Suprapubic skin (tissue), 4 donors: ENCODE measurements at regions not wholly inside any gene's neighbourhood (a gene's known extent, or its start where the extent isn't known, plus 50 kb on each side); places are given as distances from the start of the nearest gene placed in this dataset.

Experiments
- DNase-seq, 2 donors: peaks; one replicate each; pipeline ENCODE4 v3.0.0-alpha.2; 2019; ENCODE audit warnings: low spot score in 2 of 2
- H3K27ac ChIP-seq: fragments of 200-600 bp; sonication (generic); one replicate; pipeline ENCODE4 v1.5.1; 2019
- H3K27me3 ChIP-seq: fragments of 200-600 bp; sonication (generic); one replicate; pipeline ENCODE4 v1.5.1; 2019
- H3K36me3 ChIP-seq: fragments of 200-600 bp; sonication (generic); one replicate; pipeline ENCODE4 v1.5.1; 2019
- H3K4me1 ChIP-seq: fragments of 200-600 bp; sonication (generic); one replicate; pipeline ENCODE4 v1.5.1; 2019
- H3K4me3 ChIP-seq: fragments of 200-600 bp; sonication (generic); one replicate; pipeline ENCODE4 v1.5.1; 2019; ENCODE audit warnings: mild to moderate bottlenecking
- H3K9me3 ChIP-seq: fragments of 200-600 bp; sonication (generic); one replicate; pipeline ENCODE4 v1.5.1; 2019
- CTCF ChIP-seq, 2 donors: fragments of 200-600 bp in 1 of 2; fragments of 450-650 bp in 1 of 2; sonication (generic) in 1 of 2; IDR thresholded peaks; one replicate each; pipeline ENCODE4 v1.5.1; 2016 to 2019; ENCODE audit warnings: antibody characterized with exemption in 2 of 2, mild to moderate bottlenecking in 1 of 2, moderate library complexity in 1 of 2
- EP300 ChIP-seq: sonication (generic); formaldehyde crosslinking; IDR thresholded peaks from one replicate; pipeline ENCODE4 v1.6.1; 2017; ENCODE audit warnings: antibody characterized with exemption
- POLR2A ChIP-seq, 2 donors: fragments of 450-650 bp; IDR thresholded peaks; one replicate each; pipeline ENCODE4 v1.6.1; 2017; ENCODE audit warnings: antibody characterized with exemption in 2 of 2, mild to moderate bottlenecking in 2 of 2, moderate library complexity in 2 of 2
- POLR2AphosphoS5 ChIP-seq, 3 donors: sonication (generic); formaldehyde crosslinking; IDR thresholded peaks; one replicate each; pipeline ENCODE4 v1.6.1; 2017; ENCODE audit warnings: antibody characterized with exemption in 3 of 3
- WGBS: methylation state at CpG from one replicate; pipeline ENCODE4 v1.1.5; 2018; 5-methylcytosine and 5-hydroxymethylcytosine counted together

- 52% methylated on average over 12 of the region's 15 CpGs for WGBS
- Histone ChIP-seq H3K4me1 (peaks cover 28% of the 10 kb centered on the region), H3K4me3 (no peak overlapping the region), H3K27ac (no peak overlapping the region), H3K9me3 (no peaks in the 10 kb centered on the region), H3K27me3 (no peaks in the 10 kb centered on the region), H3K36me3 (peaks cover 5% of the 10 kb centered on the region)
- TF ChIP-seq POLR2AphosphoS5 (IDR thresholded peaks at IDR 0.05) (no peak), POLR2A (IDR thresholded peaks at IDR 0.05) (no peak), EP300 (no peak), CTCF (IDR thresholded peaks at IDR 0.05) (peak; percentile 62 to 77)
- no peak for DNase-seq
Measured at GRCh38 chr17:412211-413015, 59.8 kb upstream of the RPH3AL start.

GRCh38 chr17:411421-412120 lies 59.0 kb upstream of the RPH3AL start:
- Histone ChIP-seq H3K9me3 (no peaks in the 10 kb centered on the region), H3K27me3 (no peaks in the 10 kb centered on the region), H3K27ac (no peak overlapping the region), H3K4me3 (no peak overlapping the region), H3K4me1 (peaks cover 28% of the 10 kb centered on the region), H3K36me3 (peaks cover 5% of the 10 kb centered on the region)
- WGBS = 69% methylated on average over 10 of the region's 12 CpGs
- DNase-seq = no peak
- TF ChIP-seq EP300 = no peak

- whole genome bisulfite sequencing = 13% methylated on average over 27 of the region's 27 CpGs
- peak overlapping the region; percentile 21 for H3K27ac ChIP-seq
Measured at GRCh38 chr17:410543-411401, 58.2 kb upstream of the RPH3AL start.

GRCh38 chr17:409848-410542 lies 57.4 kb upstream of the RPH3AL start:
- Histone ChIP-seq H3K4me1 (peaks cover 28% of the 10 kb centered on the region), H3K36me3 (peaks cover 5% of the 10 kb centered on the region), H3K27me3 (no peaks in the 10 kb centered on the region), H3K4me3 (peak overlapping the region; percentile 72), H3K9me3 (no peaks in the 10 kb centered on the region), H3K27ac (peak overlapping the region; percentile 21)
- peak; percentile 100 for DNase-seq
- WGBS = under 1% methylated on average over 42 of the region's 80 CpGs
- TF ChIP-seq POLR2AphosphoS5 (IDR thresholded peaks at IDR 0.05) = peak in 1 of 3 donors; percentile 81
- TF ChIP-seq CTCF (IDR thresholded peaks at IDR 0.05) = no peak
- peak in 1 of 2 donors; percentile 9 for TF ChIP-seq POLR2A (IDR thresholded peaks at IDR 0.05)

More at GRCh38 chr17:410543-411401, 58.2 kb upstream of the RPH3AL start:
- Histone ChIP-seq H3K4me3 (peak overlapping the region; percentile 72), H3K27me3 (no peaks in the 10 kb centered on the region), H3K4me1 (peaks cover 28% of the 10 kb centered on the region), H3K36me3 (peaks cover 5% of the 10 kb centered on the region), H3K9me3 (no peaks in the 10 kb centered on the region)
- DNase-seq = peak in 1 of 2 donors; percentile 72
- no peak for TF ChIP-seq CTCF (IDR thresholded peaks at IDR 0.05)
- no peak for TF ChIP-seq POLR2A (IDR thresholded peaks at IDR 0.05)
- TF ChIP-seq EP300 = no peak
- no peak for TF ChIP-seq POLR2AphosphoS5 (IDR thresholded peaks at IDR 0.05)

- DNase-seq = no peak
- no peak for TF ChIP-seq POLR2A (IDR thresholded peaks at IDR 0.05)
- TF ChIP-seq EP300 = no peak
- no peak for TF ChIP-seq POLR2AphosphoS5 (IDR thresholded peaks at IDR 0.05)
- TF ChIP-seq CTCF (IDR thresholded peaks at IDR 0.05) = no peak
- Histone ChIP-seq H3K4me1 (peaks cover 28% of the 10 kb centered on the region), H3K27ac (no peak overlapping the region), H3K27me3 (no peaks in the 10 kb centered on the region), H3K4me3 (peak overlapping the region; percentile 72), H3K9me3 (no peaks in the 10 kb centered on the region), H3K36me3 (peaks cover 3% of the 10 kb centered on the region)
- 77% methylated on average over 16 of the region's 16 CpGs for WGBS
Measured at GRCh38 chr17:409308-409847, 56.8 kb upstream of the RPH3AL start.
